ENCODE measurements at regions not wholly inside any gene's neighbourhood (a gene's known extent, or its start where the extent isn't known, plus 50 kb on each side); places are given as distances from the start of the nearest gene placed in this dataset.

GRCh38 chr6:165729307-165729936 lies 66.4 kb upstream of the PDE10A start (continued):
- TF ChIP-seq ZNF394 (tag by site-specific recombination; IDR thresholded peaks at IDR 0.05; ENCODE audit: borderline replicate concordance) (no peak), YY1 (tag by site-specific recombination; IDR thresholded peaks at IDR 0.05) (no peak), ZNF274 (IDR thresholded peaks at IDR 0.05; ENCODE audit: low read length) (no peak), ZNF274 (tag by site-specific recombination; IDR thresholded peaks at IDR 0.05; ENCODE audit: borderline replicate concordance) (no peak), ZNF174 (tag by site-specific recombination; IDR thresholded peaks at IDR 0.05) (no peak), EGR2 (tag by site-specific recombination; IDR thresholded peaks at IDR 0.05; ENCODE audit: low read depth) (no peak), ZBTB8A (tag by site-specific recombination; IDR thresholded peaks at IDR 0.05) (peak; percentile 70), ZNF211 (tag by site-specific recombination; IDR thresholded peaks at IDR 0.05; ENCODE audit: low read depth) (no peak), ZNF548 (tag by site-specific recombination; IDR thresholded peaks at IDR 0.05) (no peak), ZNF843 (tag by site-specific recombination; IDR thresholded peaks at IDR 0.05) (no peak), ZEB2 (tag by site-specific recombination; IDR thresholded peaks at IDR 0.05) (no peak), ZNF202 (tag by site-specific recombination; IDR thresholded peaks at IDR 0.05; ENCODE audit: borderline replicate concordance) (no peak), BCL11A (tag by site-specific recombination; IDR thresholded peaks at IDR 0.05; ENCODE audit: low read depth) (no peak), ZNF48 (tag by site-specific recombination; IDR thresholded peaks at IDR 0.05) (no peak), ZNF660 (tag by site-specific recombination; IDR thresholded peaks at IDR 0.05) (0 out of 2 replicates have a peak, but pooled peaks have one; percentile 13), ZNF366 (tag by site-specific recombination; conservative IDR thresholded peaks at IDR 0.05) (no peak), PRDM10 (tag by site-specific recombination; IDR thresholded peaks at IDR 0.05) (0 out of 2 replicates have a peak, but pooled peaks have one; percentile 14)

- ChIA-PET POLR2A (no interaction called here), CTCF (interaction anchor here (0.6 to 3.4 kb wide), 16 partner anchors 9 to 378 kb away, joined by 3 to 21 read pairs (median 6); no protein-coding TSS in a partner anchor)
- no peaks in the 10 kb centered on the region for H3K9me3 ChIP-seq (ENCODE audit: control insufficient read depth, insufficient read depth, low read depth, low read length)
- no peak overlapping the region for H3K4me3 ChIP-seq (ENCODE audit: low read depth, low read length)
- TF ChIP-seq ZIC2 (tag by site-specific recombination; IDR thresholded peaks at IDR 0.05) (no peak), ZNF157 (tag by site-specific recombination; IDR thresholded peaks at IDR 0.05) (no peak), ZNF10 (tag by site-specific recombination; IDR thresholded peaks at IDR 0.05) (no peak), ZNF292 (tag by site-specific recombination; IDR thresholded peaks at IDR 0.05; ENCODE audit: borderline replicate concordance, low read depth) (no peak), ZFP37 (tag by site-specific recombination; IDR thresholded peaks at IDR 0.05) (no peak)
- H3K36me3 ChIP-seq (ENCODE audit: control insufficient read depth in 2 of 2, insufficient read depth in 1 of 2, low read length in 2 of 2) = no peaks in the 10 kb centered on the region
- no peak overlapping the region for H3K27ac ChIP-seq (ENCODE audit: extremely low read depth, low read depth, low read length)
- H3K4me1 ChIP-seq (ENCODE audit: control insufficient read depth, insufficient read depth, low read length) = no peaks in the 10 kb centered on the region
Measured at GRCh38 chr6:165728216-165728615, 65.2 kb upstream of the PDE10A start.

- Histone ChIP-seq H3K4me1 (ENCODE audit: control insufficient read depth, insufficient read depth, low read length) (no peaks in the 10 kb centered on the region), H3K4me3 (ENCODE audit: low read depth, low read length) (no peak overlapping the region), H3K27ac (ENCODE audit: extremely low read depth, low read depth, low read length) (no peak overlapping the region), H3K9me3 (ENCODE audit: control insufficient read depth, insufficient read depth, low read depth, low read length) (no peaks in the 10 kb centered on the region), H3K36me3 (ENCODE audit: control insufficient read depth in 2 of 2, insufficient read depth in 1 of 2, low read length in 2 of 2) (no peaks in the 10 kb centered on the region)
- POLR2A ChIA-PET = no interaction called here
- CTCF ChIA-PET = interaction anchor here (0.7 kb wide), 1 partner anchor 9 kb away, joined by 3 read pairs; no protein-coding TSS in a partner anchor
- peak; percentile 66 for TF ChIP-seq EGR2 (tag by site-specific recombination; IDR thresholded peaks at IDR 0.05; ENCODE audit: low read depth)
- TF ChIP-seq ZIC2 (tag by site-specific recombination; IDR thresholded peaks at IDR 0.05) = 0 out of 2 replicates have a peak, but pooled peaks have one; percentile 59
- TF ChIP-seq ZFHX2 (tag by site-specific recombination; conservative IDR thresholded peaks at IDR 0.05) = peak; percentile 84
- TF ChIP-seq AEBP2 (tag by site-specific recombination; IDR thresholded peaks at IDR 0.05; ENCODE audit: borderline replicate concordance) = no peak
Measured at GRCh38 chr6:165726965-165727381, 63.9 kb upstream of the PDE10A start.

Measured in HEK293 (cell line).